ENCODE measurements at regions not wholly inside any gene's neighbourhood (a gene's known extent, or its start where the extent isn't known, plus 50 kb on each side); places are given as distances from the start of the nearest gene placed in this dataset.

DNA sequence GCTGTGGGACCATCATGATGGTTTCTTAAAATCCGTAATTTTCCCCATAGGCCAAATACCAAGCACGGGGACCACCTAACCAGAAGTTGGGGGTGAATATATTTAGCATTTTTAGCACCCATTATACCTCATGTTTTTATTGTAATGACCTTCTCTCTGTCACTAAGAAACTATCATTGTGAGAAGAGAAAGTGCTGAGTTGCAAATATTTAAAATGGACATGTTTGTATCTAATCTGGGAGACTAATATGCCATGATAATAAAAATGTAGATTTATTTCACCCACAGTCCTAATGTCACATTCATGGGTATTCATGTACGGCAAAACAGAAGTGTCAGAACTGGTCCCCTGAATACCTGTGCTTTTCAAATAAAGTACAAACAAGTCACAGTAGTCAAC, 398.9 kb upstream of the NR2F2 start:
- TF ChIP-seq, protein P1, sequence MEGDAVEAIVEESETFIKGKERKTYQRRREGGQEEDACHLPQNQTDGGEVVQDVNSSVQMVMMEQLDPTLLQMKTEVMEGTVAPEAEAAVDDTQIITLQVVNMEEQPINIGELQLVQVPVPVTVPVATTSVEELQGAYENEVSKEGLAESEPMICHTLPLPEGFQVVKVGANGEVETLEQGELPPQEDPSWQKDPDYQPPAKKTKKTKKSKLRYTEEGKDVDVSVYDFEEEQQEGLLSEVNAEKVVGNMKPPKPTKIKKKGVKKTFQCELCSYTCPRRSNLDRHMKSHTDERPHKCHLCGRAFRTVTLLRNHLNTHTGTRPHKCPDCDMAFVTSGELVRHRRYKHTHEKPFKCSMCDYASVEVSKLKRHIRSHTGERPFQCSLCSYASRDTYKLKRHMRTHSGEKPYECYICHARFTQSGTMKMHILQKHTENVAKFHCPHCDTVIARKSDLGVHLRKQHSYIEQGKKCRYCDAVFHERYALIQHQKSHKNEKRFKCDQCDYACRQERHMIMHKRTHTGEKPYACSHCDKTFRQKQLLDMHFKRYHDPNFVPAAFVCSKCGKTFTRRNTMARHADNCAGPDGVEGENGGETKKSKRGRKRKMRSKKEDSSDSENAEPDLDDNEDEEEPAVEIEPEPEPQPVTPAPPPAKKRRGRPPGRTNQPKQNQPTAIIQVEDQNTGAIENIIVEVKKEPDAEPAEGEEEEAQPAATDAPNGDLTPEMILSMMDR (IDR thresholded peaks at IDR 0.05) = no peak
- no peak for TF ChIP-seq POLR2A (IDR thresholded peaks at IDR 0.05)

Measured in uterus (tissue), 2 donors.